Stimulated activated effector memory CD8-positive, alpha-beta T cell treated with anti-CD3 and anti-CD28 coated beads, Interleukin-12 subunit alpha, Interleukin-12 subunit beta, amount 100 ng/mL, for 72 hours (primary cell): ENCODE measurements at regions not wholly inside any gene's neighbourhood (a gene's known extent, or its start where the extent isn't known, plus 50 kb on each side); places are given as distances from the start of the nearest gene placed in this dataset.

ENCODE experiments used
- ATAC-seq: fragments of 150-1000 bp; cut with Tn5 transposase; 2 replicates; pipeline ENCODE4 v1.10.0; 2021
- DNase-seq, 2 donors: peaks; one replicate each; pipeline ENCODE4 v3.0.0; 2021 to 2022; ENCODE audit warnings: low spot score in 2 of 2
- H3K27ac Mint-ChIP-seq: one replicate; pipeline ENCODE4 v1.8.0; 2022; ENCODE audit warnings: mild to moderate bottlenecking, mixed read lengths
- H3K36me3 Mint-ChIP-seq: one replicate; pipeline ENCODE4 v1.8.0; 2022; ENCODE audit warnings: mild to moderate bottlenecking, mixed read lengths
- H3K4me1 Mint-ChIP-seq: one replicate; pipeline ENCODE4 v1.8.0; 2022; ENCODE audit warnings: mixed read lengths
- H3K4me3 Mint-ChIP-seq: one replicate; pipeline ENCODE4 v1.8.0; 2022; ENCODE audit warnings: mild to moderate bottlenecking, mixed read lengths
- H3K9me3 Mint-ChIP-seq: one replicate; pipeline ENCODE4 v1.8.0; 2022; ENCODE audit warnings: mixed read lengths

DNA sequence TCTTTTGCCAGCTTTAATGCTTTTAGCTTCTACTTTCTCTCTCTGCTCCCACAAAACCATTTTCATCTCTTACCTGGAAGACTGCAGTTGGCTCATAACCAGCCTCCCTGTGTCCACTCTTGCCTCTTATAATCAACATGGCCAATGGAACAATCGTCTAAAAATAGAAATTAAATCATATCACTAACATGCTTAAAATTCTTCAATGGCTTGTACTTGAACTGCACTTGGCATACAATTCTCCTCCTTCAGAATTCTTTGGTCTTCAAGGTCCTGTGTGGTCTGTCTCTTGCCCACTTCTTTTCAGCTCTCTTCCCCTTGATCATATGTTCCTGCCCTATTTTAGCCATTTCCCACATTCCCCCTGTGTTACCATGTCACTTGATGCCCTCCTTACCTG is 342.2 kb downstream of the ATP23 start:
- Mint-ChIP-seq H3K27ac (no peak overlapping the region), H3K4me3 (no peak overlapping the region), H3K4me1 (no peaks in the 10 kb centered on the region), H3K9me3 (peaks cover 15% of the 10 kb centered on the region), H3K36me3 (no peaks in the 10 kb centered on the region)
- ATAC-seq (no peak), DNase-seq (no peak)

DNA sequence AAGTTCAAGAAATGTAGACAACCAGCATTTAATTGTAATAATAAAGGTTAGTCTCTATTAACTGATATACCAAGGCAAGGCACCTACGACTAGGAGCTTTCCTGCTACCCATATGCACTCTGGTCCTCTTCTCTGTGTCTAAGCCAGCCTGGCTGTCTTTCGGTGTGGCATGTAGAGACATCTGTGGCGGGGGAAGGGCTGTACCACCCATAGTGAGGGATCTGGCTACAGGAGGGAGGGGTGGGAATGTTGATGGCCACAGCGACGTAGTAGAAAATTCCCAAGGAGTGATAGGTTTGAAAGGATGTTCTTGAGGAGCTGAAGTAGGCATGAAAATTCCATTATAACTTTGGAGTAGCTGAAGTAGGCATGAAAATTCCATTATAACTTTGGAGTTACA is 344.2 kb downstream of the ATP23 start:
- no peaks in the 10 kb centered on the region for H3K36me3 Mint-ChIP-seq
- H3K4me1 Mint-ChIP-seq = no peaks in the 10 kb centered on the region
- ATAC-seq = no peak
- H3K9me3 Mint-ChIP-seq = peaks cover 11% of the 10 kb centered on the region
- no peak overlapping the region for H3K4me3 Mint-ChIP-seq
- no peak for DNase-seq
- no peak overlapping the region for H3K27ac Mint-ChIP-seq

DNA sequence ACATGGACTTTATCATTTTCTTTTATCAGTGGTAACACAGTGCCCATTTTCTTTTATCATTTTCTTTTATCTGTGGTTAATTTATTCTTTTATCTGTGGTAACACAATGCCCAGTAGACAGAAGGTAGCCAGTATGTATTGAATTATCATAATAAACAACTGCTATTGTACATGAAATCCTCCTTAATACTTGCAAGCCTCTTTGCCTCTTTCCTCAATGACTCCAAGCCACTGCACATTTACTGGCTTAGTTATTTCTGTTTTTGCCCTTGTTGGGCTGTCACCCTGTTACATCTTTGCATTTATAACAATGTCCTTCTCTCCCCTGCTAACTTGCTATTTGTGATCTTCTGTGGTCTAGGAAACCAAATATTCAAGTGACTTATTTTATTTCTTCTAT is 345.0 kb downstream of the ATP23 start:
- no peaks in the 10 kb centered on the region for H3K4me1 Mint-ChIP-seq
- ATAC-seq (no peak), DNase-seq (no peak)
- H3K4me3 Mint-ChIP-seq = no peak overlapping the region
- no peak overlapping the region for H3K27ac Mint-ChIP-seq
- H3K36me3 Mint-ChIP-seq = no peaks in the 10 kb centered on the region
- peaks cover 11% of the 10 kb centered on the region for H3K9me3 Mint-ChIP-seq

DNA sequence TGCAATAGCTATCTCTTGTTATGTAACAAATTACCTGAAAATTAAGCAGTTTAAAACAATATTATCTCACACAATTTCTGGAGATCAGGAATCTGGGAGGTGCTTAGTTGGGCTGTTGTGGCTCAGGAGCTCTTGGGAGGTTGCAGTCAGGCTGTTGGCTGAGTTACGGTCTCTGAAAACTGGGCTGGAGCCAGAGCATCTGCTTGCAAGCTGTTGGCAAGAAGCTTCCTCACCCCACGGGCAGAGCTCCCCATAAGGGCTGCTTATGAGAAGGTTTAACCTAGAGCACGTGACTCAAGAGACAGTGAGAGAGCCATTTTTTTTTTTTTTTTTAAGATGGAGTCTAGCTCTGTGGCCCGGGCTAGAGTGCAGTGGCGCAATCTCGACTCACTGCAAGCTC is 346.8 kb downstream of the ATP23 start:
- H3K4me3 Mint-ChIP-seq = no peak overlapping the region
- H3K27ac Mint-ChIP-seq = no peak overlapping the region

DNA sequence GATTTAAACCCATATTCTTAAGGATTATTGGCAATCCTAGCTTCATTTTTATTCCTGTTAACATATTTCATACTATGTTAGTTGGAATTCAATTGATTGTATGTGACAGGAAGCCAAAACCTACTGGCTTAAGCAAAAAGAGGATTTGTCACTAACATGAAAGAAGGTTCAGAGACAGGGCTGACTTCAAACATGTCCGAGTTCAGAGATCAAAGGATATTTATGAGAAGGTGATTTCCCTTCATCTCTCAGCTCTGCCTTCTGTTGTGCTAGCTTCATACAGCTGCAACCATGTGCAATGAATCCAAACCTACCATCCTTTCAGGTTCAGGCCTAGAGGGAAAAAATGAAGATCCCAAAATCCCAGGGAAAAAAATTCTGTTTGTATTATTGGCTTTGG is 349.7 kb downstream of the ATP23 start:
- no peak overlapping the region for H3K27ac Mint-ChIP-seq
- DNase-seq (no peak), ATAC-seq (no peak)
- H3K4me3 Mint-ChIP-seq = no peak overlapping the region
- no peaks in the 10 kb centered on the region for H3K36me3 Mint-ChIP-seq
- H3K4me1 Mint-ChIP-seq = no peaks in the 10 kb centered on the region
- peaks cover 3% of the 10 kb centered on the region for H3K9me3 Mint-ChIP-seq

More for the DNA sequence above, 346.8 kb downstream of the ATP23 start:
- ATAC-seq = no peak
- Mint-ChIP-seq H3K9me3 (peaks cover 6% of the 10 kb centered on the region), H3K4me1 (no peaks in the 10 kb centered on the region), H3K36me3 (no peaks in the 10 kb centered on the region)
- no peak for DNase-seq

- no peaks in the 10 kb centered on the region for H3K36me3 Mint-ChIP-seq
- H3K4me1 Mint-ChIP-seq = no peaks in the 10 kb centered on the region
- DNase-seq (no peak), ATAC-seq (no peak)
- no peak overlapping the region for H3K4me3 Mint-ChIP-seq
- H3K9me3 Mint-ChIP-seq = no peaks in the 10 kb centered on the region
- H3K27ac Mint-ChIP-seq = no peak overlapping the region
These were observed 352.1 kb downstream of the ATP23 start for GRCh38 chr12:58293308-58293982.

GRCh38 chr12:58295268-58295667 is 353.9 kb downstream of the ATP23 start:
- no peaks in the 10 kb centered on the region for H3K9me3 Mint-ChIP-seq
- ATAC-seq (no peak), DNase-seq (no peak)
- no peak overlapping the region for H3K27ac Mint-ChIP-seq
- H3K4me1 Mint-ChIP-seq = no peaks in the 10 kb centered on the region
- no peak overlapping the region for H3K4me3 Mint-ChIP-seq
- no peaks in the 10 kb centered on the region for H3K36me3 Mint-ChIP-seq

DNA sequence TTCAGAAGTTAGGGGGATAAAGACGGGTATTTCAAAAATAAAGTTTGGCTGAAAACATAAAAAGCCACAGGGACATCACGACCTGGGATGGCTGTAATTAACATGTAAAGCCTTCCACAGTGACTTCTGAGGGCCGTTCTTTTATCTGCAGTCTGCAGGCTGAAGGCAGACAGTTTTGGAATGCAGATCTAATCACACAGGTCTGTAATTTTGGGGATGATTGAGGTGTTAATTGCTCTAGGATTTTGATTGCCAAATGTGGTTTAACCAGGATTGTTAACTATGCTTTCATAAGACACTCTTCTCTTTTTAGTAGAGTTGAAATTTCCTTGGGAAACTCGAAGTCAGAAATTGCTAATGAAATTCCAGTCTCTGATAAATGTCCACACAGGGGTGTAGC is 355.5 kb downstream of the ATP23 start:
- no peaks in the 10 kb centered on the region for H3K9me3 Mint-ChIP-seq
- no peak for DNase-seq
- ATAC-seq = no peak
- no peak overlapping the region for H3K27ac Mint-ChIP-seq
- H3K4me1 Mint-ChIP-seq = no peaks in the 10 kb centered on the region
- no peaks in the 10 kb centered on the region for H3K36me3 Mint-ChIP-seq
- H3K4me3 Mint-ChIP-seq = no peak overlapping the region

DNA sequence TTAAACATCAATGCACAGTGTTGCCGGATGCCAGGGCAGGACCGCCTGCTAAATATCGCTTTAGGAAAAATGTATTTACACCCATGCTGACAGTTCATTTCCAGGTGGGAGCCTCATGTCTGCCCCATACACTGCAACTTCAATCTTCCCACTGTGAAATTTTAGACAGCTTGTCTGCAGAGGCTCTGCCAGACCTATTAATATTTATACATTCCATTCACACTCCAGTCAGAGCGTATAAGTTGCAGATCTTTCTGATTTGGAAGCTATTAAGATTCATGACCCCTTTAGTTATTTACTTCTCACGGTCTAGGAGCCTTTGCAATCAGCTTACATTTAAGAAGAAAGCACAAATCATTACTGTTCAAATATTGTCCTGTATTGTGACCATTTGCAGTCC is 357.4 kb downstream of the ATP23 start:
- Mint-ChIP-seq H3K4me3 (no peak overlapping the region), H3K36me3 (no peaks in the 10 kb centered on the region), H3K4me1 (no peaks in the 10 kb centered on the region), H3K9me3 (no peaks in the 10 kb centered on the region), H3K27ac (no peak overlapping the region)
- DNase-seq = no peak
- ATAC-seq = no peak

DNA sequence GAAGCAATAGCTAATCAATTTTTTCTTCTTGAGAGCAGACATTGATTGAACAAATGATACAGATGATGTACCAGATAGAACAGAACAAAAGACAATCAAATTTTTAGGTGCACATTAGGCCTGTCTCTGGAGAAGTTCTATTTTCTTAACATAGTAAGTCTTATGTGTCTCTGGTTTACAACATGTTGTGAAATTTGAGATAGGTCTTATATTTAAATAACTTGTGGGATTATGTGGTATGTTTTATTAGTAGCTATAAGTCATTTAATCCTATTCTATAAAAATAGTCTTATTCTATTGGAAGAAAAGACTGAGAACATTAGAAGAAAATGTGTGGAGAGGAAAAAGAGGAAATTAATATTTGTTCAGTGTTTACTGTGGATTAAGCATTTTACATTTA is 358.0 kb downstream of the ATP23 start:
- Mint-ChIP-seq H3K27ac (no peak overlapping the region), H3K4me3 (no peak overlapping the region), H3K4me1 (no peaks in the 10 kb centered on the region), H3K36me3 (no peaks in the 10 kb centered on the region), H3K9me3 (no peaks in the 10 kb centered on the region)
- DNase-seq = no peak
- no peak for ATAC-seq

- Mint-ChIP-seq H3K36me3 (no peaks in the 10 kb centered on the region), H3K4me3 (no peak overlapping the region), H3K27ac (no peak overlapping the region), H3K9me3 (no peaks in the 10 kb centered on the region), H3K4me1 (no peaks in the 10 kb centered on the region)
- DNase-seq (no peak), ATAC-seq (no peak)
These were observed 359.8 kb downstream of the ATP23 start for GRCh38 chr12:58301038-58301729.

GRCh38 chr12:58301730-58302122 is 360.4 kb downstream of the ATP23 start:
- H3K4me1 Mint-ChIP-seq = no peaks in the 10 kb centered on the region

GRCh38 chr12:58302487-58303011 is 361.2 kb downstream of the ATP23 start:
- Mint-ChIP-seq H3K4me3 (no peak overlapping the region), H3K27ac (no peak overlapping the region), H3K36me3 (no peaks in the 10 kb centered on the region), H3K4me1 (no peaks in the 10 kb centered on the region), H3K9me3 (no peaks in the 10 kb centered on the region)
- no peak for ATAC-seq
- DNase-seq = no peak

More at GRCh38 chr12:58301730-58302122, 360.4 kb downstream of the ATP23 start:
- H3K9me3 Mint-ChIP-seq = no peaks in the 10 kb centered on the region
- no peak overlapping the region for H3K4me3 Mint-ChIP-seq
- ATAC-seq (no peak), DNase-seq (no peak)
- H3K27ac Mint-ChIP-seq = no peak overlapping the region
- H3K36me3 Mint-ChIP-seq = no peaks in the 10 kb centered on the region

DNA sequence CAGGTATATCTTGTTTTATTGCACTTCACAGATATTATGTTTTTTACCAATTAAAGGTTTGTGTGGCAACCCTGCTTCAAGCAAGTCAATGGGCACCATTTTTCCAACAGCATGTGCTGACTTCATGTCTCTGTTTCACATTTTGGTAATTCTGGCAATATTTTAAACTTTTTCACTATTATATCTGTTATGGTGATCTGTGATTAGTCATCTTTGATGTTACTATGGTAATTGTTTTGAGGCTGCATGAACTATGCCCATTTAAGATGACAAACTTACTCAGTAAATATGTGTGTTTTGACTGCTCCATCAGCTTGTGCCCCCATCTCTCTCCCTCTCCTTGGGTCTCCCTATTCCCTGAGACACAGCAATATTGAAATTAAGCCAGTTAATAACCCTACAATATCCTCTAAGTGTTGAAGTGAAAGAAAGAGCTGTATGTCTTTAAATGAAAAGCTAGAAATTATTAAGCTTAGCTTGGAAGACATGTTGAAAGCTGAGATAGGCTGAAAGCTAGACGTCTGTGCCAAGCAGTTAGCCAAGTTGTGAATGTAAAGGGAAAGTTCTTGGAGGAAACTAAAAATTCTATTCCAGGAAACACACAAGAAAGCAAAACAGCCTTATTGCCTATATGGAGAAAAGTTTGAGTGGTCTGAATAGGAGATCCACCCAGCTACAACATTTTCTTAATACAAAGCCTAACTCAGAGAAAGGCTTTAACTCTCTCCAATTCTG is 365.1 kb downstream of the ATP23 start:
- ATAC-seq (no peak), DNase-seq (no peak)
- H3K4me3 Mint-ChIP-seq = no peak overlapping the region
- H3K9me3 Mint-ChIP-seq = no peaks in the 10 kb centered on the region
- no peaks in the 10 kb centered on the region for H3K36me3 Mint-ChIP-seq
- no peak overlapping the region for H3K27ac Mint-ChIP-seq
- no peaks in the 10 kb centered on the region for H3K4me1 Mint-ChIP-seq

- no peaks in the 10 kb centered on the region for H3K4me1 Mint-ChIP-seq
- no peak overlapping the region for H3K4me3 Mint-ChIP-seq
- ATAC-seq = no peak
- no peak overlapping the region for H3K27ac Mint-ChIP-seq
- peaks cover 2% of the 10 kb centered on the region for H3K9me3 Mint-ChIP-seq
- DNase-seq = no peak
- H3K36me3 Mint-ChIP-seq = no peaks in the 10 kb centered on the region
These were observed 368.4 kb downstream of the ATP23 start for GRCh38 chr12:58309806-58310205.

DNA sequence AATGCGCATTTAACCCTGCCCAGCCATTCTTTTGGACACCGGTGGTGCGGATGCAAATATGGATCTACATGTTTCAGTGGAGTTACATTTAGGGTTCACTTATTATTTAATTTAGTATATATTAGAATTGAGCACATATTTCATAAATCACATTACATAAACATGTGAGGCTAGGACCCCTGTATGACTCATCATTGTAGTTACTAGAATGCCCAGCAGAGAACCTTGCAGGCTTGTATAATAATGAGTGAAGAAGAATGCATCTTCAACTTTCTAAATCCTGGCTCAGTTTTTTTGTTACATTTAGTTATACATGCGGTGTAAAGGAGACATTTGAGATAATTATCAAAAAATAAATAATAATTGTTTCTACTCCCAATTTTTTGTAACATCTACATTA is 369.0 kb downstream of the ATP23 start:
- DNase-seq = no peak
- H3K9me3 Mint-ChIP-seq = peaks cover 2% of the 10 kb centered on the region

More for the DNA sequence above, 369.0 kb downstream of the ATP23 start:
- H3K27ac Mint-ChIP-seq = no peak overlapping the region
- H3K4me1 Mint-ChIP-seq = no peaks in the 10 kb centered on the region
- H3K36me3 Mint-ChIP-seq = no peaks in the 10 kb centered on the region
- no peak overlapping the region for H3K4me3 Mint-ChIP-seq
- ATAC-seq = no peak
